Suppressor macrophage treated with lipopolysaccharide for 1 hour (primary cell): ENCODE measurements at regions not wholly inside any gene's neighbourhood (a gene's known extent, or its start where the extent isn't known, plus 50 kb on each side); places are given as distances from the start of the nearest gene placed in this dataset.
"Not testable (repeated sequence)": the region's sequence is repeated elsewhere in the genome, so short reads cannot be mapped to it uniquely, and the experiment has no call there.

Experiments
- DNase-seq, 3 donors: peaks; one replicate each; pipeline ENCODE4 v3.0.0-alpha.2; 2020 to 2022

- DNase-seq: no peak
Measured at GRCh38 chr12:93219947-93220346, 157.8 kb upstream of the NUDT4 start.

GRCh38 chr12:93221841-93222240 is 155.9 kb upstream of the NUDT4 start:
- no peak for DNase-seq

- peak in 1 of 3 donors; percentile 22 for DNase-seq
Measured at GRCh38 chr12:93223440-93224426, 154.0 kb upstream of the NUDT4 start.

- DNase-seq: no peak
Measured at GRCh38 chr12:93225094-93225493, 152.6 kb upstream of the NUDT4 start.

DNA sequence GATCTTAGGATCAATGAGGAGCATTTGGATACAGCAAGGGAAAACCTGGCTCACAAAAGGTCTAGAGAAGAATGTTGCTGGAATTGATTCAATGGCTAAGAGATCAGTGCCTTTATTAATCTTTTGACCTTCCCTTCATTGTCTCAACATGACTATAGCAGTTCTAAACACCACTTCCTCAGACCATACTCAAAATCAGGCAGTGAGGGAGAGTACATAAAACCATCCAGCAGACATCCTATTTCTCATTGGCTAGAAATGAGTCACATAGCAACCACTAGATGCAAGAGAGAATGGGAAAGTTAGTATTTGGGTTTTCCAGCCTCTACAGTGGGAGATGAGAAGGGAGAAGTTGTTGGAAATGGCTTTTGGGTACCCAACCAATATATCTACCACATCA is 151.4 kb upstream of the NUDT4 start:
- peak; percentile 38 to 74 (median 61) for DNase-seq

GRCh38 chr12:93229494-93230325 is 148.0 kb upstream of the NUDT4 start:
- DNase-seq: peak; percentile 48 to 78 (median 64)

- no peak for DNase-seq
Measured at GRCh38 chr12:93230326-93230720, 147.4 kb upstream of the NUDT4 start.

DNA sequence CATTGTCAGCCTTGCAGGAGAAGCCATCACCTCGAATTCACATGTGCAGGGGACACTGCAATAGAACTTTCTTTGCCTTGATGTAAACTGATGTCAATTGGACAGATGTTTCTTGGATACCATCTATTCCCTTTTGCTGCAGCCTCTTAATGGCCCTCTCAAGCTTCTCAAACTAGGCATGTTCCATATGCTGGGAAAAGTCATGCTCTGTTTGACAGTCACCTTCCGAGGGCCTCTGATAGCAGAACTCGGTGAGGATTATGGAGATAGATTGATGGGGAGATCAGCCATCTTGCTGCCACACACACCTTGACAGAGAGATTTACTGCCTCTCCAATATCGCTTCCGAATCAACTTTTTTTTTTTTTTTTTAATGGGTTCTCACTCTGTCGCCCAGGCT is 145.8 kb upstream of the NUDT4 start:
- DNase-seq: no peak

DNA sequence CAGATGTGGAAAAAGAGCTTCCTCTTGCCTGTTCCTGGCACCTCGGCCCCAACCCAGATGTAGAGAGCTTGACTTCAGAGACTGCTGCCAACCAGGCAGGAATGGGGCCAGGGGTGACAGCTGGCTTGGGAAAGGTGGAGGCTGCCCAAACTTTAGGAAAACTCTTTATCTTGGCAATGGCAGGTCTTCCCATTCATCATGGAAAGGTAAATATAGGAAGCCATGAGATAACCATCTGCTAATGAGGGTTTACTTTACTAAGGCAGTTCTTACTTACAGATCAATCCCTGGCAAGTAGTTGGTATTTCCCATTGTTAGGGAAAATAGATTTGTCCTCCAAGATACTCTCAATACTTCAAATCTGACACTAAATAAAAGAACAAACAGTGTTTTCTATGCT is 143.1 kb upstream of the NUDT4 start:
- DNase-seq: no peak

- DNase-seq: no peak
Measured at GRCh38 chr12:93235881-93236280, 141.8 kb upstream of the NUDT4 start.

DNA sequence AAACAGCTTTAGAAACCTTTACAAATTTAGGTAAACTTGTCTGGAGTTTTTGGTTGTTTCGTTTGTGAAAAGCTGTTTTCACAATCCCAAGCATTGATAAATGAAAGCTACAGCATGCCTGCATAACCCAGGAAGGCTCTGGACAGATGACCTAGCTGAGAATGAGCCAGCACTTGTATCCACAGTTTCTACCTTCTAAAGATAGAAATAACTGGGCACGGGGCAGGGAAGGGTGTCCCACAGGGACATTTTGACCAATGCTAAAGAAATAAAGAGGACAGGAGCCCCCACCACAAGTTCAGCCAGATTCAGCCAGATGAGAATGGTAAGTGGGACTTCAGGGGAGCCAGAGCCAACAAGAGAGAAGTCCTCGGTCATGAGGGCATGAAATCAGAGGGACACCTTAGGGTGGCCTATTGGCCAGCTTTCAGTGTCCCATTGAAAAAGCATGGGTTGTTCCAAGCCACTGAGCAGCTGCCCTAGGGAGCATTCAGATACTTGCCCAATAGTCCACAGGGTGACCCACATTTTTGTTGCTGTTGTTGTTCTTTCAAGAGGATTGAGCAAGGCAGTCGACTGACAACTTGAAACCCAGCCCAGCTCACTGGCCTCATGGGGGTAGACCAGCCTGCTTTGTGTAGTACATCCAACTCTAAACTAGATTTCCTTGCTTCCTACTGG is 140.3 kb upstream of the NUDT4 start:
- DNase-seq: no peak

DNA sequence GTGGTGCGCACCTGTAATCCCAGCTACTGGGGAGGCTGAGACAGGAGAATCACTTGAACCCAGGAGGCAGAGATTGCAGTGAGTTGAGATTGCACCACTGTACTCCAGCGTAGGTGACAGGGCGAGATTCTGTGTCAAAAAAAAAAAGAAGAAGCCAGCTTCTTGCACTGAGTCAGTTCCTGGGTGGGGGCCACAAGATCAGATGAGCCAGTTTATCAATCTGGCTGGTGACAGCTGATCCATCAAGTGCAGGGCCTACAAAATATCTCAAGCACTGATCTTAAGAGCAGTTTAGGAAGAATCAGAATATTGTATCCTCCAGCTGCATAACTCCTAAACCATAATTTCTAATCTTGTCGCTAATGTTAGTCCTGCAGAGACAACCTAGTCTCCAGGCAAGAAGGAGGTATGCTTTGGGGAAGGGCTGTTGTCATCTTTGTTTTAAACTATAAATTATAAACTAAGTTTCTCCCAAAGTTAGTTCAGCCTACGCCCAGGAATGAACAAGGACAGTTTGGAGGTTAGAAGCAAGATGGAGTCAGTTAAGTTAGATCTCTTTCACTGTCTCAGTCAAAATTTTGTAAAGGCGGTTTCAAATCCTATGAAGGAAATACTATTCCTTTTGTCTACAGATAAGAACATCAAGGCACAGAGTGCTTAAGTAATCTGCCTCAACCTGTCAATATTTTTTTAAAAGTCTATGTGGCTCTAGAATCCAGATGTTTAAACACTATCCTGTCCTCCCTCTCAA is 139.0 kb upstream of the NUDT4 start:
- DNase-seq: peak in 1 of 3 donors; percentile 29

- DNase-seq: not testable (repeated sequence)
Measured at GRCh38 chr12:93239789-93240188, 137.9 kb upstream of the NUDT4 start.

GRCh38 chr12:93242154-93242972 is 135.4 kb upstream of the NUDT4 start:
- no peak for DNase-seq

GRCh38 chr12:93243382-93243688 is 134.4 kb upstream of the NUDT4 start:
- DNase-seq: no peak

DNA sequence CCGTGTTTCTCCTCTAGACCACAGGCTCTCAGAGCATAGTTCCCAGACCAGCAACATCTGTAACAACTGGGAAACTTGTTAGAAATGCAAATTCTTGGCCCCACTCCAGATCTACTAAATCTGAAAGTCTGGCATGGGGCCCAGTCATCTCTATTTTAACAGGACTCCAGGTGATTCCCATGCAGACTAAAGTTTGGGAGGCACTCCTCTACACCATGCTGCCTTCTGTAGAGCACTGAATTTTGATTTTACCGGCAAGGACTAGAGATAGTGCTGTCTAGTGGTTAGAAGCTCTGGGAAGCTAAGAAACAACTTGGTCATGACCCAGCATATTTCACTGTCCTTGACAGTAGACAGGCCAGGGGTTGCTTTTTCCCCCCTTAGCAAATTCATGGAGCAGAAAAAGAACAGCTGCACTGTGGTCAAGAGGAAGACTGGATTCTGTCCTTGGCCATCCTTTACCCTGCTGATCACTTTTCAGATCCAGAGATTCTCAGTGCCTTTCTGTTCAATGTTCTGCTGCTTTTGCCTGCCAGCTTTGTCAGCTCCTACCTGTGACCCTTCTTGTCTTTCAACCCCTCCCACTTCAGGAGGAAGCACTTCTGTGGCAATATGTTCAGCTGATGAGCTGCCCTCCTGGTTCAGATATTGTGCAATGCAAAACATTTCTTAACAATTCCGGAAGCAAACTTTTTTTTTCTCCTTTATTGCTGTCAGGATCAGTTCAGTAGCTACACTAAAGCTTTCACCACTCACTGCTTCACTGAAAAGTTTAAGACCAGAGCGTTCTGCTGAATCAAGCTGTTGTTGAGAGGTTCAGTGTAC is 133.8 kb upstream of the NUDT4 start:
- DNase-seq: peak; percentile 67 to 85 (median 83)

- DNase-seq: peak in 2 of 3 donors; percentile 31 to 37
Measured at GRCh38 chr12:93244514-93245077, 133.1 kb upstream of the NUDT4 start.

GRCh38 chr12:93245543-93245942 is 132.2 kb upstream of the NUDT4 start:
- no peak for DNase-seq

DNA sequence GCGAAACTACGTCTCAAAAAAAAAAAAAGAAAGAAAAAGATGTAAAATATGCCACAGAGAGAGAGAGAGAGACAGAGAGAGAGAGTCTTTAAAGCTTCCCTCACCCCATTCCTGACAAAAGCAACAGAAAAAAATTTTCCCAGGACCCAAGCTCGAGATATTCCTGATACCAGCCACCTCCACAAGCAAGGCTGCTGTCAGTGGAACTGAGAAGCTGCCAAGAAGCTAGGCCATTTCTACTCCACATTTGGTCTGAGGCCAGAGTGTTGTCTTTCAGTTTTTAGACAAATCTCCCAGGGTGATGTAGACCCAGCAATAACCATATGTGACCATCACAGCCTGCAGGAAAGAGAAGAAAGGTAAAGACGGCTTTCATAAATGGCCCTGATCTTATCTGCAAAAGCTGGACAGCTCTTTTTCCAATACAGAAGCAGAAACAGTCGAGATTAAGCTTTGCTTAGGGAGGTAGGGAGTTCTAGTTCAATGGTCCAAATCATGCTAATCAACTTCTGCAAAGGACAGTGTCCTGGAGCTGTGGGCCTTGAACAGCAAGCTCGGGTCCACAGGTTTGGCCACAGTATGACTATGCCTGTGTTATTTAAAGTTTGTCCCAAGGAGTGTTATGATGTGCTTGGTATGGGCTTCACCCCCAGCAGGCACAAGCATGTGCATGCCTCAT is 130.3 kb upstream of the NUDT4 start:
- DNase-seq: no peak

DNA sequence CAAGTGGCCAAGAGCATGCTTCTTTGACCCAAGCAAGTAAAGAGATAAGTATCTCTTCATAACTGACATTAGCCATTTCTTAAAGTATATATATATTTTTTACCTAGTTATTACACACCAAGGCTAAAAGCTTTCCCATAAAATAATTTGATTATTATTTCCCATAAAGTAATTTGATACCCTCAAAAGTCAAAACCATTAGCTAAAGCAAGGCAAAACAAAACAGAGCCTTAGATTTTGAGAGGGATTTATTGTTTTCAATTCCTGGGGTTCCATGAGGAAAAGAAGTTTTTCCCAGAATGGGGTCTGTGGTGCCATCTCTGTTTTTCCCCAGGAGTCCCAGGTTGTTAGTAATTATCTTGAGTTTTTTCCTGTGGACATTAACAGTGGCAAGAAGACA is 125.5 kb upstream of the NUDT4 start:
- DNase-seq: no peak
